ENCODE measurements at regions not wholly inside any gene's neighbourhood (a gene's known extent, or its start where the extent isn't known, plus 50 kb on each side); places are given as distances from the start of the nearest gene placed in this dataset.

GRCh38 chr15:46681901-46682300 lies 1035.4 kb upstream of the SEMA6D start:
- no peak overlapping the region for H3K4me2 ChIP-seq (ENCODE audit: low read length)
- no peak for TF ChIP-seq CTCF (IDR thresholded peaks at IDR 0.05; ENCODE audit: low read depth, low read length, poor library complexity, severe bottlenecking)
- no peak for TF ChIP-seq EZH2phosphoT487 (IDR thresholded peaks at IDR 0.05; ENCODE audit: borderline replicate concordance, low read length)
- H3K9me3 ChIP-seq (ENCODE audit: control insufficient read depth, insufficient read depth, low read length) = no peaks in the 10 kb centered on the region
- H3K27me3 ChIP-seq (ENCODE audit: control insufficient read depth, low read length) = no peaks in the 10 kb centered on the region
- H3F3A ChIP-seq (ENCODE audit: control insufficient read depth, insufficient read depth) = no peaks in the 10 kb centered on the region
- no peaks in the 10 kb centered on the region for H3K9me2 ChIP-seq (replicated peaks; ENCODE audit: control insufficient read depth, low read length)
- no peaks in the 10 kb centered on the region for H3K36me3 ChIP-seq (ENCODE audit: control insufficient read depth, low read length)
- no peak overlapping the region for H3K4me3 ChIP-seq (ENCODE audit: low read length)
- no peaks in the 10 kb centered on the region for H4K20me1 ChIP-seq (ENCODE audit: control insufficient read depth, insufficient read depth, low read depth, low read length)
- H3K4me1 ChIP-seq (ENCODE audit: control insufficient read depth, low read length) = no peaks in the 10 kb centered on the region
- no peaks in the 10 kb centered on the region for H3K79me2 ChIP-seq (ENCODE audit: control insufficient read depth, low read length)
- H3K27ac ChIP-seq (ENCODE audit: low read depth, low read length) = no peak overlapping the region

GRCh38 chr15:46682969-46683791 lies 1034.1 kb upstream of the SEMA6D start:
- H3K36me3 ChIP-seq (ENCODE audit: control insufficient read depth, low read length) = no peaks in the 10 kb centered on the region
- no peaks in the 10 kb centered on the region for H3F3A ChIP-seq (ENCODE audit: control insufficient read depth, insufficient read depth)
- no peaks in the 10 kb centered on the region for H3K79me2 ChIP-seq (ENCODE audit: control insufficient read depth, low read length)
- no peak overlapping the region for H3K4me2 ChIP-seq (ENCODE audit: low read length)
- H4K20me1 ChIP-seq (ENCODE audit: control insufficient read depth, insufficient read depth, low read depth, low read length) = no peaks in the 10 kb centered on the region
- H3K27me3 ChIP-seq (ENCODE audit: control insufficient read depth, low read length) = no peaks in the 10 kb centered on the region
- no peaks in the 10 kb centered on the region for H3K9me3 ChIP-seq (ENCODE audit: control insufficient read depth, insufficient read depth, low read length)
- no peaks in the 10 kb centered on the region for H3K9me2 ChIP-seq (replicated peaks; ENCODE audit: control insufficient read depth, low read length)
- no peak overlapping the region for H3K27ac ChIP-seq (ENCODE audit: low read depth, low read length)
- no peaks in the 10 kb centered on the region for H3K4me1 ChIP-seq (ENCODE audit: control insufficient read depth, low read length)
- no peak overlapping the region for H3K4me3 ChIP-seq (ENCODE audit: low read length)
- TF ChIP-seq EZH2phosphoT487 (IDR thresholded peaks at IDR 0.05; ENCODE audit: borderline replicate concordance, low read length) (no peak), CTCF (IDR thresholded peaks at IDR 0.05; ENCODE audit: low read depth, low read length, poor library complexity, severe bottlenecking) (no peak)

- no peak for TF ChIP-seq CTCF (IDR thresholded peaks at IDR 0.05; ENCODE audit: low read depth, low read length, poor library complexity, severe bottlenecking)
- TF ChIP-seq EZH2phosphoT487 (IDR thresholded peaks at IDR 0.05; ENCODE audit: borderline replicate concordance, low read length) = no peak
These were observed 1032.2 kb upstream of the SEMA6D start for GRCh38 chr15:46685096-46685495.

More at GRCh38 chr15:46685096-46685495, 1032.2 kb upstream of the SEMA6D start:
- no peak overlapping the region for H3K4me2 ChIP-seq (ENCODE audit: low read length)
- H3K79me2 ChIP-seq (ENCODE audit: control insufficient read depth, low read length) = no peaks in the 10 kb centered on the region
- H3K27me3 ChIP-seq (ENCODE audit: control insufficient read depth, low read length) = no peaks in the 10 kb centered on the region
- H3K36me3 ChIP-seq (ENCODE audit: control insufficient read depth, low read length) = no peaks in the 10 kb centered on the region
- H3K9me3 ChIP-seq (ENCODE audit: control insufficient read depth, insufficient read depth, low read length) = no peaks in the 10 kb centered on the region
- H3K27ac ChIP-seq (ENCODE audit: low read depth, low read length) = no peak overlapping the region
- no peak overlapping the region for H3K4me3 ChIP-seq (ENCODE audit: low read length)
- no peaks in the 10 kb centered on the region for H3K9me2 ChIP-seq (replicated peaks; ENCODE audit: control insufficient read depth, low read length)
- no peaks in the 10 kb centered on the region for H4K20me1 ChIP-seq (ENCODE audit: control insufficient read depth, insufficient read depth, low read depth, low read length)
- no peaks in the 10 kb centered on the region for H3F3A ChIP-seq (ENCODE audit: control insufficient read depth, insufficient read depth)
- H3K4me1 ChIP-seq (ENCODE audit: control insufficient read depth, low read length) = no peaks in the 10 kb centered on the region
